PC-9 (cell line): ENCODE measurements at regions not wholly inside any gene's neighbourhood (a gene's known extent, or its start where the extent isn't known, plus 50 kb on each side); places are given as distances from the start of the nearest gene placed in this dataset.

Source experiments
- EZH2 ChIP-seq: fragments of 200-600 bp; sonication (generic); IDR thresholded peaks from 2 replicates; pipeline ENCODE4 v1.8.0; 2017; ENCODE audit warnings: antibody characterized with exemption, low read depth
- TF ChIP-seq, protein P1 (sequence below): fragments of 200-600 bp; sonication (generic); conservative IDR thresholded peaks from 2 replicates; pipeline ENCODE4 v1.6.1; 2017; ENCODE audit warnings: mixed run types, antibody characterized with exemption, mild to moderate bottlenecking, moderate library complexity

DNA sequence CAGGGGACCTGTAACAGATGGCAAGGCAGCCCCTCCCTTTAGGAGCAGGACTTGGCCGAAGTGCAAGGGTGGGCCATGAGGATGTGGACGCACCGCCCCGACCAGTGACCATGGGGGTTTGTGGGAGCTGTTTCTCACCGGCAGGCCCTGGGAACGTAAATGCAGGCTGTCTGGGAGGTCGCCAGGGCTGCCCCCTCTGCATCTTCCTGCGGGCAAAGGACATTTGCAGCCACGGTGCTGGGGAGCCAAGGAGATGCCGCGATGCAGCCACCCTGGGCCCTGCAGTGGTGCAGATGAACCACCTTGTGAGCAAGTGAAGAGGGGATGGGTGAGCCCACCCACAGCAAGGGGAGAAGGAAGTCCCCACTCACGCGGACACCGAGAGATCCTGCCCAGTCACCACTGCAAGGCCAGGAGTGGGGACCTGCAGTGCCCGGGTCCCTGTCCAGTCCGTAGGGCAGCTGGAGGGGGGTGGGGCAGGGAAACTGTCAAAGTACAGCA, 121.1 kb downstream of the SIK1 start:
- TF ChIP-seq, protein P1, sequence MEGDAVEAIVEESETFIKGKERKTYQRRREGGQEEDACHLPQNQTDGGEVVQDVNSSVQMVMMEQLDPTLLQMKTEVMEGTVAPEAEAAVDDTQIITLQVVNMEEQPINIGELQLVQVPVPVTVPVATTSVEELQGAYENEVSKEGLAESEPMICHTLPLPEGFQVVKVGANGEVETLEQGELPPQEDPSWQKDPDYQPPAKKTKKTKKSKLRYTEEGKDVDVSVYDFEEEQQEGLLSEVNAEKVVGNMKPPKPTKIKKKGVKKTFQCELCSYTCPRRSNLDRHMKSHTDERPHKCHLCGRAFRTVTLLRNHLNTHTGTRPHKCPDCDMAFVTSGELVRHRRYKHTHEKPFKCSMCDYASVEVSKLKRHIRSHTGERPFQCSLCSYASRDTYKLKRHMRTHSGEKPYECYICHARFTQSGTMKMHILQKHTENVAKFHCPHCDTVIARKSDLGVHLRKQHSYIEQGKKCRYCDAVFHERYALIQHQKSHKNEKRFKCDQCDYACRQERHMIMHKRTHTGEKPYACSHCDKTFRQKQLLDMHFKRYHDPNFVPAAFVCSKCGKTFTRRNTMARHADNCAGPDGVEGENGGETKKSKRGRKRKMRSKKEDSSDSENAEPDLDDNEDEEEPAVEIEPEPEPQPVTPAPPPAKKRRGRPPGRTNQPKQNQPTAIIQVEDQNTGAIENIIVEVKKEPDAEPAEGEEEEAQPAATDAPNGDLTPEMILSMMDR: no peak
- no peak for TF ChIP-seq EZH2
